Tibial nerve (tissue), 4 donors: ENCODE measurements at regions not wholly inside any gene's neighbourhood (a gene's known extent, or its start where the extent isn't known, plus 50 kb on each side); places are given as distances from the start of the nearest gene placed in this dataset.

Experiments
- DNase-seq, 2 donors: peaks; one replicate each; pipeline ENCODE4 v3.0.0-alpha.2; 2019; ENCODE audit warnings: low spot score in 2 of 2
- H3K27ac ChIP-seq, 4 donors: fragments of 200-600 bp; sonication (generic) in 3 of 4; one replicate each; pipeline ENCODE4 v1.5.1; 2017 to 2019; ENCODE audit warnings: mild to moderate bottlenecking in 1 of 4
- H3K27me3 ChIP-seq, 2 donors: fragments of 200-600 bp; sonication (generic) in 1 of 2; one replicate each; pipeline versions ENCODE4 v1.5.1 to v1.6.0; 2017 to 2019
- H3K36me3 ChIP-seq, 3 donors: fragments of 200-600 bp; sonication (generic); one replicate each; pipeline ENCODE4 v1.5.1; 2018 to 2019
- H3K4me1 ChIP-seq, 4 donors: fragments of 200-600 bp; sonication (generic) in 3 of 4; one replicate each; pipeline ENCODE4 v1.5.1; 2017 to 2019
- H3K4me3 ChIP-seq, 4 donors: fragments of 200-600 bp; sonication (generic) in 3 of 4; one replicate each; pipeline ENCODE4 v1.5.1; 2017 to 2019; ENCODE audit warnings: mild to moderate bottlenecking in 1 of 4, moderate library complexity in 1 of 4
- H3K9me3 ChIP-seq, 4 donors: fragments of 200-600 bp; sonication (generic) in 3 of 4; one replicate each; pipeline ENCODE4 v1.5.1; 2017 to 2019
- CTCF ChIP-seq, 5 experiments: fragments of 200-600 bp in 3 of 5; fragments of 450-650 bp in 2 of 5; sonication (generic) in 3 of 5; IDR thresholded peaks; one replicate each; pipeline ENCODE4 v1.5.1; 2016 to 2019; ENCODE audit warnings: antibody characterized with exemption in 5 of 5, mild to moderate bottlenecking in 3 of 5, moderate library complexity in 2 of 5
- EP300 ChIP-seq, 2 donors: sonication (generic); formaldehyde crosslinking; IDR thresholded peaks; one replicate each; pipeline ENCODE4 v1.6.1; 2017; ENCODE audit warnings: antibody characterized with exemption in 2 of 2, mild to moderate bottlenecking in 1 of 2
- POLR2A ChIP-seq, 2 donors: fragments of 450-650 bp; IDR thresholded peaks; one replicate each; pipeline ENCODE4 v1.6.1; 2017; ENCODE audit warnings: antibody characterized with exemption in 2 of 2, mild to moderate bottlenecking in 2 of 2, moderate library complexity in 2 of 2
- WGBS, 2 donors: methylation state at CpG; one replicate each; pipeline ENCODE4 v1.1.5; 2018; 5-methylcytosine and 5-hydroxymethylcytosine counted together

DNA sequence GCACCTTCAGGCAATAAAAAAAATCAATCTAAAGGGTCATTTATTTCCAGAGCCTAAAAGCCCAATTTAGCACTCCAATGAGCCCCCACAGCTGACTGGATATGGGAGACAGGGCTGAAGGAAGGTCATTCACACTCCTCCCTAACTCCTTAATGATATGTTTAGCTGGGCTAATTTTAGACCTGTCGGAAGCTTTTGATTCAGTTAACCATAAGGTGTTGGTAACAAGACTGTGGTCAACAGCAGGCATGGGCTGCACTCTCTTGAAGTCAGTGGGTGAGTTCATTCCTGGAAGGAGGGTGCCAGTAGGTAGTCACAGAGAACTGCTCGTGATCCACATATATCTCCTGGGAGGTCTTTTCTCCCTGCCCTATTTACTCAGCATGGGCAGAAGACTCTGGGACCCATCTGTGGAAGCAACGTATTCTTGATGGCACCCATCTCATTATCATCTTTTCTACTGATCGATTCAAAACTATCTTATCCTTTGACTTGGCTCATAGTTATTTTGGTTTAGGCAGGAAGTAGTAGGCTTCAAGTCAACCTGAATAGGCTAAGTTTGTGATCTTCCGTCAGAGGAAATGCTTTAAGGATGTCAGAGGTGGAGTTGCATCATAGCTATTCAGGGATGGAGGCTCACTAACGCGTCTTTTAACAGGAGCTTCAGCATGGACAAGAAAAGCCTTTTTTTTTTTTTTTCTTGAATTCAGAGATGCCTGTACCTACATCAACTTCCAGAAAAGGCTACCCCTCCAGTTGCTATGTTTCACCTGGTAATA, 367.7 kb upstream of the SLC30A5 start:
- H3K27ac ChIP-seq, result no peak overlapping the region
- no peak overlapping the region for H3K4me3 ChIP-seq
- H3K27me3 ChIP-seq, result no peaks in the 10 kb centered on the region
- H3K36me3 ChIP-seq, result no peaks in the 10 kb centered on the region
- 79 to 80% methylated on average over 7 of the region's 7 CpGs for WGBS, 2 donors
- H3K4me1 ChIP-seq, result peaks cover 0 to 12% (median 2%) of the 10 kb centered on the region in 4 donors
- TF ChIP-seq CTCF (IDR thresholded peaks at IDR 0.05) (no peak), POLR2A (IDR thresholded peaks at IDR 0.05) (no peak), EP300 (IDR thresholded peaks at IDR 0.05) (no peak)
- no peak for DNase-seq
- peaks cover 0 to 3% (median 0%) of the 10 kb centered on the region in 4 donors for H3K9me3 ChIP-seq

GRCh38 chr5:68727931-68728330, 365.9 kb upstream of the SLC30A5 start:
- no peak overlapping the region for H3K4me3 ChIP-seq
- H3K9me3 ChIP-seq, result peaks cover 0 to 3% (median 0%) of the 10 kb centered on the region in 4 donors
- no peaks in the 10 kb centered on the region for H3K36me3 ChIP-seq
- H3K27ac ChIP-seq, result no peak overlapping the region
- 89 to 92% methylated on average over 2 of the region's 2 CpGs for WGBS, 2 donors
- H3K27me3 ChIP-seq, result no peaks in the 10 kb centered on the region
- TF ChIP-seq EP300 (IDR thresholded peaks at IDR 0.05) (no peak), CTCF (IDR thresholded peaks at IDR 0.05) (no peak), POLR2A (IDR thresholded peaks at IDR 0.05) (no peak)
- no peak for DNase-seq
- peaks cover 0 to 14% (median 3%) of the 10 kb centered on the region in 4 donors for H3K4me1 ChIP-seq

GRCh38 chr5:68729678-68730077, 364.1 kb upstream of the SLC30A5 start:
- Histone ChIP-seq H3K9me3 (no peaks in the 10 kb centered on the region), H3K4me3 (no peak overlapping the region), H3K27ac (no peak overlapping the region), H3K27me3 (no peaks in the 10 kb centered on the region), H3K4me1 (peaks cover 0 to 14% (median 3%) of the 10 kb centered on the region in 4 donors), H3K36me3 (no peaks in the 10 kb centered on the region)
- DNase-seq, result no peak
- WGBS, 2 donors, result 47 to 51% methylated on average over 4 of the region's 4 CpGs
- TF ChIP-seq CTCF (IDR thresholded peaks at IDR 0.05), result no peak
- no peak for TF ChIP-seq POLR2A (IDR thresholded peaks at IDR 0.05)
- no peak for TF ChIP-seq EP300 (IDR thresholded peaks at IDR 0.05)

DNA sequence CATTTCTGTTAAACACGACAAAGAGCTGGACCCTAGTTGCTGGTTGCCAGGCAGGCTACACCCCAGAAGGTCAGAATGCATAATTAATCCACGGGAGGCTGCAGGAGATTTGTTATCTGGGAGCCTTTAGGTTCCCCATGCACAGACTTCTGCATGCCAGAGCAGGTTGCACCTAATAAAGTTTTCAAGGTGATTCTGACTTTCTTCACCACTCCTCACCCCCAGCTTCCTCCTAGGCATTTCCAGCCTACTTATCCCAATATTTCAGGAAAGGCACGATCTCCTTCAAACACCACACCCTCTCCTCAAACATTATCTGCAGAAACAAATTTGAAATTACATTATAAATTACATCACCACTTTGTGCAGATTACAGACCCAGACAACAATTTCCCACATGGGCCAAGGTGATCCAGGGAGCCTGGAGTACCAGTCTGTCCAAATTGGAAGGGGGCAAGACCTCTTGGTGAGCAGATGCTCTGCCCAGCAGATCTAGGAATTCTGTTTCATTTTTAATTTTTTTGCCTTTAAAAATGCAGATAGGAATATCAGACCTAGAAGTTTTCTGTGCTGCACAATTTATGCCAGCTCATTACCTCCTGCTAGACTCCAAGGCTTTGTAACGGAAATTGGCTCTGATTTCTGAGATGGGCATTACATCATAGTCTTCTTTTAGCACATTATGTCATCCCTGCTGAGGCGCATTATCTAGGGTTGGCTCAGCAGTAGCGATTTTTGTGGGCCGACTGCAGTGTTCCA, 363.4 kb upstream of the SLC30A5 start:
- Histone ChIP-seq H3K27ac (peak overlapping the region in 1 of 4 donors; percentile 48), H3K4me1 (peaks cover 0 to 14% (median 3%) of the 10 kb centered on the region in 4 donors), H3K27me3 (no peaks in the 10 kb centered on the region), H3K4me3 (no peak overlapping the region), H3K36me3 (no peaks in the 10 kb centered on the region), H3K9me3 (no peaks in the 10 kb centered on the region)
- 27 to 28% methylated on average over 7 of the region's 7 CpGs for WGBS, 2 donors
- peak; percentile 14 to 38 for DNase-seq
- TF ChIP-seq EP300 (IDR thresholded peaks at IDR 0.05), result peak in 1 of 2 donors; percentile 56
- TF ChIP-seq POLR2A (IDR thresholded peaks at IDR 0.05), result no peak

DNA sequence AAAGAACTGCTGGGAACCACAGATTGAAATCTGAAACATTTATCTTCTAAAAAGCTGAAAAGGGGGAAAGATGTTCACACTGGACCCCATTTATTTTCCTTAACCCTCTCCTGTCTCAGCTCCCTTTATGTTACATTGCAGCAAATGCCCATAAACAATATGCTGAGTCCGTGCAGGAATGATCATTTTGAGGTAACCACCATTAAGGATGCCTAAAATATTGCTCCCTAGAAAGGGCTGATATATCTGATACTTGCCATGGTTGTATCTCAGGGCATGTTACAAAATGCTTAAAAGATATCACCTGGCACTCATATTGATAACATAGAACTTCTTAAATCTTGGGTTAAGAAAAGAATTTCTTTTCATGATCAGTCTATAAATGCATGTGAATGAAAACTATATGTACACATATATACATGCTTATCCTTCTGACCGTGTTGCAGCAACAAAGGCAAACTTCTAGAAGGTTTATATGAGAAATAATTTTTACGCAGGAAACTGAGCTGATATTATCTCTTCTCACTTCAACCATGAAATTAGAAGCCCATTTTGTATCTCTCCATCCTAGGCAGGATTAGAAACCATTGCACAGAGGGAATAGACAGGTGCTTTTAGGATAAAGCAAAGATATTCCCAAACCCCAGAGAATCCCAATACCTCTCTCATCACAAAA, 362.7 kb upstream of the SLC30A5 start:
- peak overlapping the region in 1 of 4 donors; percentile 48 for H3K27ac ChIP-seq

More for the DNA sequence above, 362.7 kb upstream of the SLC30A5 start:
- TF ChIP-seq EP300 (IDR thresholded peaks at IDR 0.05) (no peak), POLR2A (IDR thresholded peaks at IDR 0.05) (no peak), CTCF (IDR thresholded peaks at IDR 0.05) (no peak)
- no peaks in the 10 kb centered on the region for H3K9me3 ChIP-seq
- H3K4me3 ChIP-seq, result no peak overlapping the region
- WGBS, 2 donors, result 75 to 82% methylated on average over 3 of the region's 3 CpGs
- DNase-seq, result no peak
- no peaks in the 10 kb centered on the region for H3K27me3 ChIP-seq
- H3K36me3 ChIP-seq, result no peaks in the 10 kb centered on the region
- peaks cover 0 to 14% (median 3%) of the 10 kb centered on the region in 4 donors for H3K4me1 ChIP-seq
